Nephron (organoid): ENCODE measurements at regions not wholly inside any gene's neighbourhood (a gene's known extent, or its start where the extent isn't known, plus 50 kb on each side); places are given as distances from the start of the nearest gene placed in this dataset.
"Not testable (repeated sequence)": the region's sequence is repeated elsewhere in the genome, so short reads cannot be mapped to it uniquely, and the experiment has no call there.

Experiments
- H3K27ac Mint-ChIP-seq, 3 experiments: 2 replicates each; pipeline ENCODE4 v1.8.0; 2020; ENCODE audit warnings: mixed read lengths in 3 of 3, mild to moderate bottlenecking in 2 of 3, moderate library complexity in 1 of 3
- H3K27me3 Mint-ChIP-seq: 2 replicates; pipeline ENCODE4 v1.8.0; 2021; ENCODE audit warnings: low read depth, mild to moderate bottlenecking, moderate library complexity, mixed read lengths
- H3K36me3 Mint-ChIP-seq: 2 replicates; pipeline ENCODE4 v1.8.0; 2020; ENCODE audit warnings: low read depth, mixed read lengths
- H3K4me1 Mint-ChIP-seq: 2 replicates; pipeline ENCODE4 v1.8.0; 2020; ENCODE audit warnings: mixed read lengths
- H3K4me3 Mint-ChIP-seq, 3 experiments: 2 replicates each; pipeline ENCODE4 v1.8.0; 2020; ENCODE audit warnings: mild to moderate bottlenecking in 3 of 3, mixed read lengths in 3 of 3, moderate library complexity in 2 of 3
- H3K9me3 Mint-ChIP-seq: 2 replicates; pipeline ENCODE4 v1.8.0; 2020; ENCODE audit warnings: mixed read lengths
- CTCF ChIP-seq, 3 experiments: fragments of 200-600 bp; sonication (generic); IDR thresholded peaks; one replicate each; pipeline ENCODE4 v1.5.0; 2021; ENCODE audit warnings: antibody characterized with exemption in 3 of 3; ENCODE audit not compliant: unreplicated experiment in 3 of 3

GRCh38 chrX:3807906-3808305, 94.5 kb upstream of the PRKX start:
- peaks cover 36% of the 10 kb centered on the region for H3K27me3 Mint-ChIP-seq
- TF ChIP-seq CTCF (IDR thresholded peaks at IDR 0.05; ENCODE audit: unreplicated experiment in 3 of 3): no peak
- no peaks in the 10 kb centered on the region for H3K9me3 Mint-ChIP-seq
- no peaks in the 10 kb centered on the region for H3K36me3 Mint-ChIP-seq
- H3K4me1 Mint-ChIP-seq: no peaks in the 10 kb centered on the region
- no peak overlapping the region for H3K4me3 Mint-ChIP-seq
- no peak overlapping the region for H3K27ac Mint-ChIP-seq

- Mint-ChIP-seq H3K27ac (no peak overlapping the region), H3K27me3 (peaks cover 36% of the 10 kb centered on the region), H3K36me3 (no peaks in the 10 kb centered on the region), H3K4me3 (no peak overlapping the region), H3K9me3 (no peaks in the 10 kb centered on the region), H3K4me1 (no peaks in the 10 kb centered on the region)
- no peak for TF ChIP-seq CTCF (IDR thresholded peaks at IDR 0.05; ENCODE audit: unreplicated experiment in 3 of 3)
Measured at GRCh38 chrX:3806630-3807029, 93.2 kb upstream of the PRKX start.

- Mint-ChIP-seq H3K9me3 (no peaks in the 10 kb centered on the region), H3K27ac (no peak overlapping the region), H3K4me1 (no peaks in the 10 kb centered on the region), H3K4me3 (no peak overlapping the region), H3K27me3 (peaks cover 29% of the 10 kb centered on the region), H3K36me3 (no peaks in the 10 kb centered on the region)
- TF ChIP-seq CTCF (IDR thresholded peaks at IDR 0.05; ENCODE audit: unreplicated experiment in 3 of 3): no peak
Measured at GRCh38 chrX:3803713-3804112, 90.3 kb upstream of the PRKX start.

GRCh38 chrX:3803305-3803704, 89.9 kb upstream of the PRKX start:
- Mint-ChIP-seq H3K4me3 (no peak overlapping the region), H3K27ac (no peak overlapping the region), H3K36me3 (no peaks in the 10 kb centered on the region), H3K9me3 (no peaks in the 10 kb centered on the region), H3K27me3 (peaks cover 26% of the 10 kb centered on the region), H3K4me1 (no peaks in the 10 kb centered on the region)
- no peak for TF ChIP-seq CTCF (IDR thresholded peaks at IDR 0.05; ENCODE audit: unreplicated experiment in 3 of 3)

- H3K27ac Mint-ChIP-seq, H3K4me3 Mint-ChIP-seq, H3K4me1 Mint-ChIP-seq, H3K36me3 Mint-ChIP-seq, H3K9me3 Mint-ChIP-seq: not testable (repeated sequence)
- peaks cover 14% of the 10 kb centered on the region for H3K27me3 Mint-ChIP-seq
Measured at GRCh38 chrX:3795411-3795810, 82.0 kb upstream of the PRKX start.

- Mint-ChIP-seq H3K9me3 (peaks cover 3% of the 10 kb centered on the region), H3K4me3 (no peak overlapping the region), H3K27me3 (peaks cover 22% of the 10 kb centered on the region), H3K4me1 (peaks cover 22% of the 10 kb centered on the region), H3K27ac (no peak overlapping the region), H3K36me3 (no peaks in the 10 kb centered on the region)
- no peak for TF ChIP-seq CTCF (IDR thresholded peaks at IDR 0.05; ENCODE audit: unreplicated experiment in 3 of 3)
Measured at GRCh38 chrX:3791449-3791848, 78.0 kb upstream of the PRKX start.
